ENCODE measurements at regions not wholly inside any gene's neighbourhood (a gene's known extent, or its start where the extent isn't known, plus 50 kb on each side); places are given as distances from the start of the nearest gene placed in this dataset.

DNA sequence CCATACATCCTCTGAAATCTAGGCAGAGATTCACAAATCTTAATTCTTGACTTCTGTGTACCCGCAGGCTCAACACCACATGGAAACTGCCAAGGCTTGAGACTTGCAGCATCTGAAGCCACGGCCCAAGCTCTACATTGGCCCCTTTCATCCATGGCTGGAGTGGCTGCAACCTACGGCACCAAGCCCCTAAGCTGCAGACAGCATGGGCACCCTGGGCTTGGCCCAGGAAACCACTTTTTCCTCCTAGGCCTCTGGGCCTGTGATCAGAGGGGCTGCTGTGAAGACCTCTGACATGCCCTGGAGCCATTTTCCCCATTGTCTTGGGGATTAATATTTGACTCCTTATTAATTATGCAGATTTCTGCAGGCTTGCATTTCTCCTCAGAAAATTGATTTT, 457.9 kb downstream of the GRIA2 start (continued):
- TF ChIP-seq, protein P1, sequence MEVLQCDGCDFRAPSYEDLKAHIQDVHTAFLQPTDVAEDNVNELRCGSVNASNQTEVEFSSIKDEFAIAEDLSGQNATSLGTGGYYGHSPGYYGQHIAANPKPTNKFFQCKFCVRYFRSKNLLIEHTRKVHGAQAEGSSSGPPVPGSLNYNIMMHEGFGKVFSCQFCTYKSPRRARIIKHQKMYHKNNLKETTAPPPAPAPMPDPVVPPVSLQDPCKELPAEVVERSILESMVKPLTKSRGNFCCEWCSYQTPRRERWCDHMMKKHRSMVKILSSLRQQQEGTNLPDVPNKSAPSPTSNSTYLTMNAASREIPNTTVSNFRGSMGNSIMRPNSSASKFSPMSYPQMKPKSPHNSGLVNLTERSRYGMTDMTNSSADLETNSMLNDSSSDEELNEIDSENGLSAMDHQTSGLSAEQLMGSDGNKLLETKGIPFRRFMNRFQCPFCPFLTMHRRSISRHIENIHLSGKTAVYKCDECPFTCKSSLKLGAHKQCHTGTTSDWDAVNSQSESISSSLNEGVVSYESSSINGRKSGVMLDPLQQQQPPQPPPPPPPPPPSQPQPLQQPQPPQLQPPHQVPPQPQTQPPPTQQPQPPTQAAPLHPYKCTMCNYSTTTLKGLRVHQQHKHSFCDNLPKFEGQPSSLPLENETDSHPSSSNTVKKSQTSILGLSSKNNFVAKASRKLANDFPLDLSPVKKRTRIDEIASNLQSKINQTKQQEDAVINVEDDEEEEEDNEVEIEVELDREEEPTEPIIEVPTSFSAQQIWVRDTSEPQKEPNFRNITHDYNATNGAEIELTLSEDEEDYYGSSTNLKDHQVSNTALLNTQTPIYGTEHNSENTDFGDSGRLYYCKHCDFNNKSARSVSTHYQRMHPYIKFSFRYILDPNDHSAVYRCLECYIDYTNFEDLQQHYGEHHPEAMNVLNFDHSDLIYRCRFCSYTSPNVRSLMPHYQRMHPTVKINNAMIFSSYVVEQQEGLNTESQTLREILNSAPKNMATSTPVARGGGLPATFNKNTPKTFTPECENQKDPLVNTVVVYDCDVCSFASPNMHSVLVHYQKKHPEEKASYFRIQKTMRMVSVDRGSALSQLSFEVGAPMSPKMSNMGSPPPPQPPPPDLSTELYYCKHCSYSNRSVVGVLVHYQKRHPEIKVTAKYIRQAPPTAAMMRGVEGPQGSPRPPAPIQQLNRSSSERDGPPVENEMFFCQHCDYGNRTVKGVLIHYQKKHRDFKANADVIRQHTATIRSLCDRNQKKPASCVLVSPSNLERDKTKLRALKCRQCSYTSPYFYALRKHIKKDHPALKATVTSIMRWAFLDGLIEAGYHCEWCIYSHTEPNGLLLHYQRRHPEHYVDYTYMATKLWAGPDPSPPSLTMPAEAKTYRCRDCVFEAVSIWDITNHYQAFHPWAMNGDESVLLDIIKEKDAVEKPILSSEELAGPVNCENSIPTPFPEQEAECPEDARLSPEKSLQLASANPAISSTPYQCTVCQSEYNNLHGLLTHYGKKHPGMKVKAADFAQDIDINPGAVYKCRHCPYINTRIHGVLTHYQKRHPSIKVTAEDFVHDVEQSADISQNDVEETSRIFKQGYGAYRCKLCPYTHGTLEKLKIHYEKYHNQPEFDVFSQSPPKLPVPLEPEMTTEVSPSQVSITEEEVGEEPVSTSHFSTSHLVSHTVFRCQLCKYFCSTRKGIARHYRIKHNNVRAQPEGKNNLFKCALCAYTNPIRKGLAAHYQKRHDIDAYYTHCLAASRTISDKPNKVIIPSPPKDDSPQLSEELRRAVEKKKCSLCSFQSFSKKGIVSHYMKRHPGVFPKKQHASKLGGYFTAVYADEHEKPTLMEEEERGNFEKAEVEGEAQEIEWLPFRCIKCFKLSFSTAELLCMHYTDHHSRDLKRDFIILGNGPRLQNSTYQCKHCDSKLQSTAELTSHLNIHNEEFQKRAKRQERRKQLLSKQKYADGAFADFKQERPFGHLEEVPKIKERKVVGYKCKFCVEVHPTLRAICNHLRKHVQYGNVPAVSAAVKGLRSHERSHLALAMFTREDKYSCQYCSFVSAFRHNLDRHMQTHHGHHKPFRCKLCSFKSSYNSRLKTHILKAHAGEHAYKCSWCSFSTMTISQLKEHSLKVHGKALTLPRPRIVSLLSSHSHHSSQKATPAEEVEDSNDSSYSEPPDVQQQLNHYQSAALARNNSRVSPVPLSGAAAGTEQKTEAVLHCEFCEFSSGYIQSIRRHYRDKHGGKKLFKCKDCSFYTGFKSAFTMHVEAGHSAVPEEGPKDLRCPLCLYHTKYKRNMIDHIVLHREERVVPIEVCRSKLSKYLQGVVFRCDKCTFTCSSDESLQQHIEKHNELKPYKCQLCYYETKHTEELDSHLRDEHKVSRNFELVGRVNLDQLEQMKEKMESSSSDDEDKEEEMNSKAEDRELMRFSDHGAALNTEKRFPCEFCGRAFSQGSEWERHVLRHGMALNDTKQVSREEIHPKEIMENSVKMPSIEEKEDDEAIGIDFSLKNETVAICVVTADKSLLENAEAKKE (CRISPR knock-in tag; IDR thresholded peaks at IDR 0.05), result no peak
- TF ChIP-seq POLR2AphosphoS5 (IDR thresholded peaks at IDR 0.05; ENCODE audit: low read depth), result no peak
- TF ChIP-seq CREB1 (CRISPR knock-in tag; IDR thresholded peaks at IDR 0.05; ENCODE audit: low read depth), result no peak

DNA sequence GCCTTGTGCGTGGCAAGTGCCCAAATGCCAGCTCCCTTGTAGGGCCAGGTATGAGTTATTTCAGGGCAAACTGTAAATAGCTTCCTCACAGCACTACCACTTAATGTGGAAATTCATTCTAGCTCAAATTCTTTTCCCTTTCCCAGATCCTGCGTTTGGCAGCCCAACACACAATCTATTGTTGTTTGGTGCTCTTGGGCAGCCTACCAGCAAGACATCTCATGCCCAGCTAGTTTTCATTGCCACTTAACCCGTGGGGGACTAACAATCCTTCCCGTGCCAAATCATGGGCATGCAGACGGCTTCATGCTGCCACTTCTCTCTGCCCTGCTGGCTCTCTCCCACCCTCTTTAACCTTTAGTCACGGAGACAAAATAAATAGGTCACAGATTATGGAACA, 454.2 kb downstream of the GRIA2 start:
- Mint-ChIP-seq H3K4me1 (no peaks in the 10 kb centered on the region), H3K4me3 (no peak overlapping the region), H3K36me3 (ENCODE audit: low read depth) (peaks cover 24% of the 10 kb centered on the region), H3K9me3 (peaks cover 24% of the 10 kb centered on the region), H3K27me3 (ENCODE audit: insufficient read depth, low read depth, poor library complexity) (no peaks in the 10 kb centered on the region), H3K27ac (no peak overlapping the region)
- ATAC-seq (no peak), DNase-seq (ENCODE audit: low spot score) (no peak)
- Histone ChIP-seq H3F3A (replicated peaks; ENCODE audit: low read depth) (no peaks in the 10 kb centered on the region), H3K27me3 (ENCODE audit: insufficient read depth) (no peaks in the 10 kb centered on the region), H3K27ac (ENCODE audit: low read depth) (no peak overlapping the region), H4K20me1 (replicated peaks; ENCODE audit: insufficient read depth) (no peaks in the 10 kb centered on the region), H3K4me2 (no peak overlapping the region), H3K9me2 (ENCODE audit: insufficient read depth) (no peaks in the 10 kb centered on the region), H3K36me3 (ENCODE audit: insufficient read depth) (no peaks in the 10 kb centered on the region), H2AFZ (0 out of 2 replicates have a peak overlapping the region, but pooled peaks have one; percentile 18), H3K4me1 (ENCODE audit: insufficient read depth) (no peaks in the 10 kb centered on the region), H3K4me3 (no peak overlapping the region), H3K79me2 (replicated peaks; ENCODE audit: insufficient read depth) (no peaks in the 10 kb centered on the region)
- TF ChIP-seq ZNF114 (CRISPR knock-in tag; IDR thresholded peaks at IDR 0.05) (no peak), NANOG (IDR thresholded peaks at IDR 0.05; ENCODE audit: borderline replicate concordance) (no peak), STAT1 (IDR thresholded peaks at IDR 0.05; ENCODE audit: unreplicated experiment) (no peak), ETS1 (IDR thresholded peaks at IDR 0.05) (no peak), POLR2AphosphoS5 (IDR thresholded peaks at IDR 0.05; ENCODE audit: low read depth) (no peak), EZH2phosphoT487 (IDR thresholded peaks at IDR 0.05; ENCODE audit: unreplicated experiment) (no peak)
- TF ChIP-seq, protein P2, sequence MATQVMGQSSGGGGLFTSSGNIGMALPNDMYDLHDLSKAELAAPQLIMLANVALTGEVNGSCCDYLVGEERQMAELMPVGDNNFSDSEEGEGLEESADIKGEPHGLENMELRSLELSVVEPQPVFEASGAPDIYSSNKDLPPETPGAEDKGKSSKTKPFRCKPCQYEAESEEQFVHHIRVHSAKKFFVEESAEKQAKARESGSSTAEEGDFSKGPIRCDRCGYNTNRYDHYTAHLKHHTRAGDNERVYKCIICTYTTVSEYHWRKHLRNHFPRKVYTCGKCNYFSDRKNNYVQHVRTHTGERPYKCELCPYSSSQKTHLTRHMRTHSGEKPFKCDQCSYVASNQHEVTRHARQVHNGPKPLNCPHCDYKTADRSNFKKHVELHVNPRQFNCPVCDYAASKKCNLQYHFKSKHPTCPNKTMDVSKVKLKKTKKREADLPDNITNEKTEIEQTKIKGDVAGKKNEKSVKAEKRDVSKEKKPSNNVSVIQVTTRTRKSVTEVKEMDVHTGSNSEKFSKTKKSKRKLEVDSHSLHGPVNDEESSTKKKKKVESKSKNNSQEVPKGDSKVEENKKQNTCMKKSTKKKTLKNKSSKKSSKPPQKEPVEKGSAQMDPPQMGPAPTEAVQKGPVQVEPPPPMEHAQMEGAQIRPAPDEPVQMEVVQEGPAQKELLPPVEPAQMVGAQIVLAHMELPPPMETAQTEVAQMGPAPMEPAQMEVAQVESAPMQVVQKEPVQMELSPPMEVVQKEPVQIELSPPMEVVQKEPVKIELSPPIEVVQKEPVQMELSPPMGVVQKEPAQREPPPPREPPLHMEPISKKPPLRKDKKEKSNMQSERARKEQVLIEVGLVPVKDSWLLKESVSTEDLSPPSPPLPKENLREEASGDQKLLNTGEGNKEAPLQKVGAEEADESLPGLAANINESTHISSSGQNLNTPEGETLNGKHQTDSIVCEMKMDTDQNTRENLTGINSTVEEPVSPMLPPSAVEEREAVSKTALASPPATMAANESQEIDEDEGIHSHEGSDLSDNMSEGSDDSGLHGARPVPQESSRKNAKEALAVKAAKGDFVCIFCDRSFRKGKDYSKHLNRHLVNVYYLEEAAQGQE (IDR thresholded peaks at IDR 0.05; ENCODE audit: unreplicated experiment), result no peak
